ENCODE measurements at regions not wholly inside any gene's neighbourhood (a gene's known extent, or its start where the extent isn't known, plus 50 kb on each side); places are given as distances from the start of the nearest gene placed in this dataset.

DNA sequence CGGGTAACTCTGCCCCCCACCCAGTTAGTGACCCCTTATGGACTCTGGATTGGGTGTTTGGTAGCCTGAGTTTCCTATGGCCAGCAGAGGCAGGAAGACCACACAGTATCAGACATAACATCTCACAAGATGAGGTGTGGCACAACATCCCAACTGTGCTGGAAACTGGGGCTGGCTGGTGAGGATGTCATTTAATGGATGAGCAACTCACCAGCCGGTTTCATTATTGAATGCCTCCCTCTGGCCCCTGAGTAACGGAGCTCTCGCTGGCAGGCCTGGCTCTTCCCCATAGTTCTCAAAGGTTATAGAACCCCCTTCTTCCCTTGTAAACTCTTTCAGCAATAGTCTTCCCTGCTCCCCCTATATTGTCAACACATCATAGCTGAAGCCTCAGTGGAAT, 195.0 kb downstream of the BCL11A start:
- ATAC-seq = no peak
- TF ChIP-seq SNAI2 (CRISPR knock-in tag; IDR thresholded peaks at IDR 0.05) = no peak
- no peak for TF ChIP-seq TOX (CRISPR knock-in tag; IDR thresholded peaks at IDR 0.05; ENCODE audit: borderline replicate concordance)
- no peak for TF ChIP-seq ZFP30 (CRISPR knock-in tag; IDR thresholded peaks at IDR 0.05)
- TF ChIP-seq ZNF565 (CRISPR knock-in tag; conservative IDR thresholded peaks at IDR 0.05; ENCODE audit: low read depth) = no peak
- TF ChIP-seq ZNF8 (CRISPR knock-in tag; IDR thresholded peaks at IDR 0.05) = no peak
- TF ChIP-seq ZFP3 (CRISPR knock-in tag; IDR thresholded peaks at IDR 0.05) = no peak
- TF ChIP-seq ARNTL (CRISPR knock-in tag; IDR thresholded peaks at IDR 0.05; ENCODE audit: borderline replicate concordance, low read depth) = no peak
- TF ChIP-seq, protein P1, sequence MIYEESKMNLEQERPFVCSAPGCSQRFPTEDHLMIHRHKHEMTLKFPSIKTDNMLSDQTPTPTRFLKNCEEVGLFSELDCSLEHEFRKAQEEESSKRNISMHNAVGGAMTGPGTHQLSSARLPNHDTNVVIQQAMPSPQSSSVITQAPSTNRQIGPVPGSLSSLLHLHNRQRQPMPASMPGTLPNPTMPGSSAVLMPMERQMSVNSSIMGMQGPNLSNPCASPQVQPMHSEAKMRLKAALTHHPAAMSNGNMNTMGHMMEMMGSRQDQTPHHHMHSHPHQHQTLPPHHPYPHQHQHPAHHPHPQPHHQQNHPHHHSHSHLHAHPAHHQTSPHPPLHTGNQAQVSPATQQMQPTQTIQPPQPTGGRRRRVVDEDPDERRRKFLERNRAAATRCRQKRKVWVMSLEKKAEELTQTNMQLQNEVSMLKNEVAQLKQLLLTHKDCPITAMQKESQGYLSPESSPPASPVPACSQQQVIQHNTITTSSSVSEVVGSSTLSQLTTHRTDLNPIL (CRISPR knock-in tag; IDR thresholded peaks at IDR 0.05; ENCODE audit: low read depth) = no peak
- TF ChIP-seq ZC3H10 (CRISPR knock-in tag; IDR thresholded peaks at IDR 0.05) = no peak
- TF ChIP-seq BACH2 (CRISPR knock-in tag; IDR thresholded peaks at IDR 0.05; ENCODE audit: borderline replicate concordance) = no peak
- TF ChIP-seq CSDC2 (CRISPR knock-in tag; IDR thresholded peaks at IDR 0.05) = no peak
- TF ChIP-seq CSRNP3 (CRISPR knock-in tag; IDR thresholded peaks at IDR 0.05) = no peak
- TF ChIP-seq RARB (CRISPR knock-in tag; IDR thresholded peaks at IDR 0.05) = no peak
- no peak for TF ChIP-seq ISL1 (CRISPR knock-in tag; IDR thresholded peaks at IDR 0.05)
- TF ChIP-seq ZNF70 (CRISPR knock-in tag; IDR thresholded peaks at IDR 0.05) = no peak
- no peak for TF ChIP-seq OSR1 (CRISPR knock-in tag; IDR thresholded peaks at IDR 0.05)

- no peak for TF ChIP-seq ARNTL (CRISPR knock-in tag; IDR thresholded peaks at IDR 0.05; ENCODE audit: borderline replicate concordance, low read depth)
- no peak for TF ChIP-seq ISL1 (CRISPR knock-in tag; IDR thresholded peaks at IDR 0.05)
- ATAC-seq = no peak
These were observed 195.5 kb downstream of the BCL11A start for GRCh38 chr2:60357996-60358395.

- ATAC-seq = no peak
- TF ChIP-seq ISL1 (CRISPR knock-in tag; IDR thresholded peaks at IDR 0.05) = no peak
- TF ChIP-seq RARB (CRISPR knock-in tag; IDR thresholded peaks at IDR 0.05) = no peak
- no peak for TF ChIP-seq ESRRG (CRISPR knock-in tag; IDR thresholded peaks at IDR 0.05)
- TF ChIP-seq, protein P1 (CRISPR knock-in tag; IDR thresholded peaks at IDR 0.05; ENCODE audit: low read depth) = no peak
- TF ChIP-seq SNAI2 (CRISPR knock-in tag; IDR thresholded peaks at IDR 0.05) = no peak
These were observed 197.1 kb downstream of the BCL11A start for GRCh38 chr2:60356346-60356745.

DNA sequence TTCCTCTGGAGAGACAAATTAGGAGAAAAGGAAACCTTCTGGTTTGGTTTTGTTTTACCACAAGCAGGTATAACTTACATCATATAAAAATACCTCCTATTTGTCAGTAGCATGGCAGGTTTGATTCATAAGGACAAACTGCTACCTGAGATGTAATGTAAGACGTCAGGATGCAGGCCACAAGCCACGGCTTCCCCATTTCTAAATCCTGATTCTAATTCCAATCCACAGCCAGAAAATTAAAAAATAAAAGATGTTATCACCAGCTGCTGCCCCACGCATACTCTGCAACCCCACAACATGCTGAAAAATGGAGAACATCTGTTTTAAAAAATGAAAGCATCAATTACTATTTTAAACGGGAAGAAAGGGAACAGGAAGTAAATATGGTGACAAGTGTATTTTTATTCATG, 197.6 kb downstream of the BCL11A start:
- ATAC-seq = no peak
- TF ChIP-seq ISL1 (CRISPR knock-in tag; IDR thresholded peaks at IDR 0.05) (no peak), PATZ1 (CRISPR knock-in tag; IDR thresholded peaks at IDR 0.05; ENCODE audit: borderline replicate concordance) (no peak), TOX (CRISPR knock-in tag; IDR thresholded peaks at IDR 0.05; ENCODE audit: borderline replicate concordance) (no peak), ESRRG (CRISPR knock-in tag; IDR thresholded peaks at IDR 0.05) (no peak), OSR1 (CRISPR knock-in tag; IDR thresholded peaks at IDR 0.05) (no peak), RARB (CRISPR knock-in tag; IDR thresholded peaks at IDR 0.05) (no peak), PPARA (CRISPR knock-in tag; IDR thresholded peaks at IDR 0.05; ENCODE audit: borderline replicate concordance) (no peak), CSDC2 (CRISPR knock-in tag; IDR thresholded peaks at IDR 0.05) (no peak), ZNF8 (CRISPR knock-in tag; IDR thresholded peaks at IDR 0.05) (no peak), ZFP30 (CRISPR knock-in tag; IDR thresholded peaks at IDR 0.05) (no peak), ZNF565 (CRISPR knock-in tag; conservative IDR thresholded peaks at IDR 0.05; ENCODE audit: low read depth) (no peak)
- TF ChIP-seq, protein P2, sequence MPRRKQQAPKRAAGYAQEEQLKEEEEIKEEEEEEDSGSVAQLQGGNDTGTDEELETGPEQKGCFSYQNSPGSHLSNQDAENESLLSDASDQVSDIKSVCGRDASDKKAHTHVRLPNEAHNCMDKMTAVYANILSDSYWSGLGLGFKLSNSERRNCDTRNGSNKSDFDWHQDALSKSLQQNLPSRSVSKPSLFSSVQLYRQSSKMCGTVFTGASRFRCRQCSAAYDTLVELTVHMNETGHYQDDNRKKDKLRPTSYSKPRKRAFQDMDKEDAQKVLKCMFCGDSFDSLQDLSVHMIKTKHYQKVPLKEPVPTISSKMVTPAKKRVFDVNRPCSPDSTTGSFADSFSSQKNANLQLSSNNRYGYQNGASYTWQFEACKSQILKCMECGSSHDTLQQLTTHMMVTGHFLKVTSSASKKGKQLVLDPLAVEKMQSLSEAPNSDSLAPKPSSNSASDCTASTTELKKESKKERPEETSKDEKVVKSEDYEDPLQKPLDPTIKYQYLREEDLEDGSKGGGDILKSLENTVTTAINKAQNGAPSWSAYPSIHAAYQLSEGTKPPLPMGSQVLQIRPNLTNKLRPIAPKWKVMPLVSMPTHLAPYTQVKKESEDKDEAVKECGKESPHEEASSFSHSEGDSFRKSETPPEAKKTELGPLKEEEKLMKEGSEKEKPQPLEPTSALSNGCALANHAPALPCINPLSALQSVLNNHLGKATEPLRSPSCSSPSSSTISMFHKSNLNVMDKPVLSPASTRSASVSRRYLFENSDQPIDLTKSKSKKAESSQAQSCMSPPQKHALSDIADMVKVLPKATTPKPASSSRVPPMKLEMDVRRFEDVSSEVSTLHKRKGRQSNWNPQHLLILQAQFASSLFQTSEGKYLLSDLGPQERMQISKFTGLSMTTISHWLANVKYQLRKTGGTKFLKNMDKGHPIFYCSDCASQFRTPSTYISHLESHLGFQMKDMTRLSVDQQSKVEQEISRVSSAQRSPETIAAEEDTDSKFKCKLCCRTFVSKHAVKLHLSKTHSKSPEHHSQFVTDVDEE (CRISPR knock-in tag; IDR thresholded peaks at IDR 0.05) = no peak
